MM.1S (cell line): ENCODE measurements at regions not wholly inside any gene's neighbourhood (a gene's known extent, or its start where the extent isn't known, plus 50 kb on each side); places are given as distances from the start of the nearest gene placed in this dataset.

Experiments used
- EZH2 ChIP-seq: fragments of 300-600 bp; sonication (generic); optimal IDR thresholded peaks from 2 replicates; pipeline ENCODE3; 2017; ENCODE audit warnings: low read depth, mild to moderate bottlenecking, antibody characterized with exemption, low read length, mixed read lengths
- EZH2phosphoT487 ChIP-seq: fragments of 300-600 bp; sonication (generic); IDR thresholded peaks from 2 replicates; pipeline ENCODE4 v1.6.1; 2018; ENCODE audit warnings: antibody characterized with exemption, low read length
- TF ChIP-seq, protein P1 (sequence below): fragments of 300-600 bp; sonication (generic); IDR thresholded peaks from 2 replicates; pipeline ENCODE4 v1.5.1; 2016; ENCODE audit warnings: antibody characterized with exemption, low read length, mixed read lengths

- TF ChIP-seq, protein P1, sequence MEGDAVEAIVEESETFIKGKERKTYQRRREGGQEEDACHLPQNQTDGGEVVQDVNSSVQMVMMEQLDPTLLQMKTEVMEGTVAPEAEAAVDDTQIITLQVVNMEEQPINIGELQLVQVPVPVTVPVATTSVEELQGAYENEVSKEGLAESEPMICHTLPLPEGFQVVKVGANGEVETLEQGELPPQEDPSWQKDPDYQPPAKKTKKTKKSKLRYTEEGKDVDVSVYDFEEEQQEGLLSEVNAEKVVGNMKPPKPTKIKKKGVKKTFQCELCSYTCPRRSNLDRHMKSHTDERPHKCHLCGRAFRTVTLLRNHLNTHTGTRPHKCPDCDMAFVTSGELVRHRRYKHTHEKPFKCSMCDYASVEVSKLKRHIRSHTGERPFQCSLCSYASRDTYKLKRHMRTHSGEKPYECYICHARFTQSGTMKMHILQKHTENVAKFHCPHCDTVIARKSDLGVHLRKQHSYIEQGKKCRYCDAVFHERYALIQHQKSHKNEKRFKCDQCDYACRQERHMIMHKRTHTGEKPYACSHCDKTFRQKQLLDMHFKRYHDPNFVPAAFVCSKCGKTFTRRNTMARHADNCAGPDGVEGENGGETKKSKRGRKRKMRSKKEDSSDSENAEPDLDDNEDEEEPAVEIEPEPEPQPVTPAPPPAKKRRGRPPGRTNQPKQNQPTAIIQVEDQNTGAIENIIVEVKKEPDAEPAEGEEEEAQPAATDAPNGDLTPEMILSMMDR: no peak
- TF ChIP-seq EZH2phosphoT487: no peak
- TF ChIP-seq EZH2: no peak
Observed at GRCh38 chr14:26928019-26928418, 330.2 kb upstream of the NOVA1 start.
